HG02943 (cell line): ENCODE measurements at regions not wholly inside any gene's neighbourhood (a gene's known extent, or its start where the extent isn't known, plus 50 kb on each side); places are given as distances from the start of the nearest gene placed in this dataset.
"Not testable (repeated sequence)": the region's sequence is repeated elsewhere in the genome, so short reads cannot be mapped to it uniquely, and the experiment has no call there.

Source experiments
- ATAC-seq: cut with Tn5 transposase; IDR thresholded peaks from one replicate; pipeline ENCODE4 v1.9.1; 2021; ENCODE audit warnings: mild to moderate bottlenecking, low read depth, moderate library complexity; ENCODE audit not compliant: unreplicated experiment

DNA sequence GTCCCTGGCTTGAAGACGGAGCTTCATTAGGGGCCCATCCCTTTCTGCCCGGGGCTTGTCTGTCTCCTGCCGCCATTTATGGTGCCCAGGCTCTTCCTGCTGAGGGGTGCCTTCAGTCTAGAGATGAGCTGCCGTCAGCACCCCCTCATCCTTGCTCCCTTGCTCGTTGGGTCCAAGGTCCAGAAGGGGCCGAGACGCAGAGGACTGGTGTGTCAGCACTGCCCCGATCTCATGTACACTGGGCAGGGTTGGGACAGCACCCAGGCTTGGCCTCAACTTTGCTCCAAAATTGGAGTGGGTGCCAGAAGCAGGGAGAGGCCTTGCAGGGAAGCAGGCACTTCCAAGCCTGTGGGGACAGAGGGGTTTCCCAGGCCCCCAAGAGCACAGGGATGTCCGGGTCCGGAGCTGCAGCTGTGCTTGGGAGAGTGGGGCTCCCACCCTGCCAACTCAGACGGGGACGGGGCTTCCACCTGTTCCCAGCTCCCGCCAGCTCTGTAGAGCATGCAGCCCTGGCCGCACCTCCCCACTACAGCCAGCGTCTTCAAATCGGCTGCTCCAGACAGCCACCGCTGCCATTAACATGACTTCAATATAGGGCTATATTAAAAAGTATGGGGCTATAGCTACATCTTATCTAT lies 488.8 kb downstream of the TENT5A start:
- ATAC-seq: no peak

DNA sequence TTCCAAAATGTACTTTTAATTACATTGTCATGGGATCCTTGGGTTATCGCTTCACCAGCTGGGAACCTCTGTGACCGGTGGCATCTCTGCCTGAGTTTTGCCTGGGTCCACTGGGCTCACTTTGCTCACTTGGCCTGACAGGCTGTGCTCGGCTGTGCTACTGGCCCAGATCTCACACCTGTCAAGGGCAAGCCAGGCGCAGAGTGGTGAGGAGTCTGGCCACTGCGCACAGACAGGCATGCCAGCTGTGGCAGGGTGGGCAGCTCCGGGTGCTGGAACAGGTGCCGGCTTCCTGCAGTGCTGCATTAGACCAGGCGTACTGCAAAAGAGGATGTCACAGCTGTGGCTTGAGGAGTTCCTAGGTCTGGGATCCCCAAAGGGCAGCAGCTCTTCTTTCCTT lies 489.8 kb downstream of the TENT5A start:
- ATAC-seq: no peak

DNA sequence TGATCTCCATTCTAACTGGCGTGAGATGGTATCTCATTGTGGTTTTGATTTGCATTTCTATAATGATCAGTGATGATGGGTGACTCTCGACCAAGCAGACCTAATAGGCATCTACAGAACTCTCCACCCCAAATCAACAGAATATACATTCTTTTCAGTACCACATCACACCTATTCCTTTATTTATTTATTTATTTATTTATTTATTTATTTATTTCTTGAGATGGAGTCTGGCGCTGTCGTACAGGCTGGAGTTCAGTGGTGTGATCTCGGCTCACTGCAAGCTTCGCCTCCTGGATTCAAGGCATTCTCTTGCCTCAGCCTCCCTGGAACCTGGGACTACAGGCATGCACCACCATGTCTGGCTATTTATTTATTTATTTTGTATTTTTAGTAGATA lies 496.3 kb downstream of the TENT5A start:
- ATAC-seq: not testable (repeated sequence)

DNA sequence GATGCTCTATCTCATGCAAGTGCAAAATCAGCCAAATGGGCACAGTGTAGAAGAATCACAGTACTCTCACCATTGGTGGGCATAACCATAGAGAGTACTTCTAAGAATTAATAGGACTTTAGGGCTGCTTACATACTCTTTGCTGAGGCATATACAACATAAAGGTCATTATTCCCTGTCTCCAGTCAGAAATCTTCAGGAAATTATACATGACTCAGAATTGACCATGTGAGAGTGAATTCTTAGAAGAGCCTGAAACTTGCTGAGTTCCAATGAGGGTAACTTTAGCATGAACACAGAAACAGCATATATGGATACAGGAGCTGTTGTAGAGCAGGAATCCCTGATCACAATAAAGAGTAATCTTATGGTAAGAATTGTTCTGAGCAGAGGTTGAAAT lies 498.7 kb downstream of the TENT5A start:
- no peak for ATAC-seq

DNA sequence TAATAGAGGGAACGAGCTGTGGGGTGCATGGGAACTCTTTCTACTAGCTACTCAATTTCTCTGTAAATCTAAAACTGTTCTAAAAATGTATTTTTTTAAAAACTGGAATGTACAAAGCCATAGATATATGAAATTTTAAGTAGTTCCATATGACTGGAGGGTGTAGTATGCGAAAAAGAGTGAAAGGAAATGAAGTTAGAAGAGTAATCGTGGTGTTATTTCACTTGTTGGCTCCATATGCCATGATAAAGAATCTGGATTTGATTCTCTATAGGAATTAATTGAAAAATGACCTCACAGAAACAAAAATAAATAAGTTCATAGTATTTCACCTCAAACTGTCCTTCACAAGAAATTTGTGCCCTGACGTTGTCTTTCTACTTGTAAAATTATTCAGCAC lies 500.2 kb downstream of the TENT5A start:
- ATAC-seq: no peak

DNA sequence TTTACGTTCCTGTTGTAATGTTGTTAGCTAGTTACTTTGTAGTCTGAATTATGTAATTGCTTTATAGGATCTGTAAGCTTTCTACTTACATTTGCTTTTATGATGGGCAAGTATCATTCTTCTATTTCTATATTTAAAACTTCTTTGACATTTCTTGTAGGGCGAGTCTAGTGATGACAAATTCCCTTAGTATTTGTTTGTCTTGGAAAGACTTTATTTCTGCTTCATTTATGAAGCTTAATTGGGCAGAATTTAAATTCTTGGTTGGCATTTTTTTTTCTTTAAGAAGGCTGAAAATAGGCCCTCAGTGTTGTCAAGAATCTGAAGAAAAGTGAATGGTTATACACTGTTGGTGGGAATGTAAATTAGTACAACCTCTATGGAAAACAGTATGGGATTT lies 506.3 kb downstream of the TENT5A start:
- no peak for ATAC-seq

DNA sequence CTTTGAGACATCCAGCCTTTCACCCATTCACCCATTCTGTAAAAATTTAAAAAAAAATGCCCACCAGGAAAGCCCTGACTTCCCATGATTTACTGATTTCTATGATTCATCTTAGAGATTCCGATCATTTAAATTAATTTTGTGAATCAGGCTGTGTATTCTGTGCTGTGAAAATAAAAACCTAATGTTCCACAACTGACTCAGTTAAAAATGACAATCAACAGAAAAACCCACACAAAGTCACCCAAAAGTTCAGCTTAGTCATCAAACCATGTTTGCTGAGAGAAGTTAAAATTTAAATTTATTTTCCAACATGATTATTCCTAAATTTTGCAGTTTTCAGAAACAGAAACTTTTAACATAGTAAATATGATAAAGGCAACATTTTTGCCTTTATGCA lies 509.9 kb downstream of the TENT5A start:
- no peak for ATAC-seq

DNA sequence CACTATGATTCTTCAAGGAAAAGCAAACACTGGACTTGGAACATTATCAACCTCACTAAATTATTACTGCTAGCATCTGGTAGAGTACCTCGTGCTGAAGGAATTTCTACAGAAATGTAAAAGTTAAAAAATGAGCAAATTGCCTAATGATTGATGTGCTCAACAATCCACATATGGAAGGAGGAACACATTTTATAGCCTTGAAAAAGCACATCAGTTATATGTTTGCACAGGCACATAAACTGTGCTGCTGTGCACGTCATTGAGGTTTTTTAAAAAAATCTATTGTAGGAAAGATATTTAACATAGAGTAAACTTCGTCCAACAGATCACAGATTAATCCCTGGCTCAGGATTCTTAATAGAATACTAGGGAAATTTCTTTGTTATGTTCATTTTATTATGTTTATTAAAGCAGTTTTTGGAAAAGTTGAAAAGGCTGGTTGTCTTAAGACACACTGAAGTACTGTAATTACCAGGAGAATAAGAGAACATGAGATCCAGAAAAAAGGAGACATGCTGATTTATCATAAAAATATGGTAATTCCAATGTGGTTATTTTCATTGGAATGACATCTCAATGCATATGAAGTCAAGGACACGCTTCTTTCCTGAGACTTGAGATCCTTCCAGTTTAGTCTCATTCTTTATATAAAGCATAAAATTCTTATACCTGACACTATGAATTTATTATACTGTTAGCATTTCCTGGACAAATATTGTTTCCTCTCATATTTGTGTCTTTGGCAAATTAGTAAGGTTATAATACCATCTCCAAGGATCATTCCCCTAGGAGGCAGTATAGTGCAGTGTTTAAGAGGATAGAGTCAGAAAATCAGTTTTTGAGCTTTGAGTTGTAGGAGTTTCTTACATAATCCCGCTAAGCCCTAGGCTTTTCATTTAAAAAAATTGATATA lies 511.1 kb downstream of the TENT5A start:
- ATAC-seq: no peak

DNA sequence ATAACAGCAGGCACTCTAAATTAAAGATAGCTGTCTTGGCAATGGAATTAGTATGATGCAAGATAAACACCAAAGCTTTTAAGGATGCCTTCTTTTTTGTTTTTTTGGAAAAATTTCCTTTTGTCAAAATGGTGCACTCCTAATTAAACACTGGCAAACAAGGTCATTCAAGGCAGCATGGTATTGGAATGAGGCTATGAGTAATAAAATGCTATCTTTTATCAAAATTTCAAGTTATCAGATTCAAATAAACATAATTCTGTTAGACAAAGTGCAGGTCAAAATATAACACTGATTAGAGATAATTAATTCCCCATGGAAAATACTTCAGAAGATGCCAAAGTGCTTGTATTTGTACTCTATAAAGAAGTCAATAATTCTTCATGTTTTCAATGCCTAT lies 514.1 kb downstream of the TENT5A start:
- ATAC-seq: no peak

DNA sequence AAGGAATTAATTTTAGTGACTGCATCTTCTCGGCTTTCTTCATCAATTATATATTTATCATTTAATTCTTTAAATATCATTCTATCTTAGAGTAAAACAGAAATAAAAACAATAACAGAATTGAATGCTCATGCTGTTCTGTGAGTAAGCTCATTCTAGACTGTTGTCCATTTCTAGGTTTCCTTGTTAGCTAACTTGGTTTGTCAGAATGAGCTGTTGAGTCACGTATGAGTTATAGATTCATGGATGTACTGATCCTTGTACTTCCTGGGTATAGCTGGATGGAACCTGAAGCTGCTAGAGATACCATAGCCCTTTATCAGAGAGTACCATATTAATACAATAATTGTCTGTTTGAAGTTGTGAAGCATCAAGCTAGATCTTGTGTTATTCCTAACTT lies 515.3 kb downstream of the TENT5A start:
- ATAC-seq: no peak

DNA sequence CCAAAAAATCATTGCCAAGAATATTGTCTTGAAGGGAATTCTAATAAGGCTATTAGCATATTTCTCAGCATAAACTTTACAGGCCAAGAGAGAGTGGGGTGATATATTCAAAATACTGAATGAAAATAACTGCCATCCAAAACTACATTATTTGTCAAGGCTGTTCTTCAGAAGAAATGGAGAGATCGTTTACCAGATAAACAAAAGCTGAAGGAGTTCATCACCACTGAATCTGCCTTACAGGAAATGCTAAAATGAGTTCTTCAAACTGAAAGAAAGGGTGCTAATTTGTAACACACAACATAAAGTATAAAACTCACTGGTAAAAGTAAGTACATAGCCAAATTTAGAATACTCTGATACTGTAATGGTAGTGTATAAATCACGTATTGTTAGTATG lies 517.0 kb downstream of the TENT5A start:
- ATAC-seq: no peak

DNA sequence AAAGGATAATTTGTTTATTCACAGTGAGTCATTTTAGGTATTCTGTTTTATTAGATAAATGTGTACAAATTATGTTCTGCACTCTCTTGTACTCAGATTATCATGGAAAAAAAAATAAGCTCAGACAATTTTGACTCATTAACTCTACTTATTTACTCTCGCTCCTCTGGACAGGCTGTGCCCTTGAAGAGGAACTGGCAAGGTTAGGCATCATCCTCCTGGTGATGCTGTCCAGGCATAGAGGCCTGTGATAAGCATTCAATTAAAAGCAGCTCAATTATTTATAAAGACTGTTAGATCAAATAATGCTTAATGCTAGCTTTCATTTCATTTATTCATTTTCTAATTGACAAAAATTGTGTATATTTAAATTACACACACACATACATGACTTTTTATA lies 518.5 kb downstream of the TENT5A start:
- ATAC-seq: no peak

DNA sequence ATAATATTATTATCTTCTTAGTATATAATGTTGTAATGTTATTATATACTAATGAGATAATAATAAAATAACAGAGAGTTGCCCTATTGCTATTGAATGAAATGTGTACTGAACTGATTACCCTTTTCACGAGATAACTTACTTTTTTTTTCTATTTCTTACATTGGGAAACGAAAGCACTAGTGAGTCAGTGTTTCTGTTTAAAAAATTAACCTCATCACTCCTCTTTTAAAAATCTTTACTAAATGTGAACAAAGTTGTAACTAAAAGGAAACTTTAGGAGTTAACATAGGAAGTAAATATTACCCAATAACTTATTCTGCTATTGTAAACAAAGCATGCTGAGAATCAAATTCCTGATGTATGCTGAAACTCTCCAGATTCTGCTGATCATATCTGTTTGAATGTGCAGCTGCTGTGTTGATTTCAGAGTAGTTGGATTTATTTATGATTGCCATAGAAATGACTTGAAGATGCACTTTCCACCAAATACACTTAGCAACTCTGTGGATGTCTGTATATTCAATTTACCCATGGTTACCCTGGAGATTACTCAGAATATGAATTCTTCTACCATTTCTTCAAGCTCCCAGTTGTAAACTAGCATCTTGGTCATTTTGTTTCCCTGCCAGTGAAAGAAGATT lies 523.4 kb downstream of the TENT5A start:
- ATAC-seq: no peak

DNA sequence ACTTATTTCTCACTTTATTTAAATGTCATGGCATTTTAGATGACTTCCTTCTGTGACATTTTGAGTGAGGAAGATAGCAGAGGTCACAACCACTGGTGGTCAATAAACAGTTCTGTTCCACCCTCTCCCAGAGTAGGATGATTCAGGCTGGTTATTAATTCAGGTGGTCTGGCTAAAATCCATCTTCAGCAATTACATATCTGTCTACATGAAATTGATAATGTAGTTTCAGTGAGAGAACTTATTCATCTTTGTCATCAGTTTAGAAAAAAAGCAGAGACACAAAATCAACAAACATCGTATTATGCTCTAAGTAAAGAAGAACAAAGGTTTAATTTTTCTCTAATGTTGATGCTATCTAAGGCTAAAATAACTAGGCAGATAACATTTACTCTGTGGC lies 525.5 kb downstream of the TENT5A start:
- ATAC-seq: no peak

DNA sequence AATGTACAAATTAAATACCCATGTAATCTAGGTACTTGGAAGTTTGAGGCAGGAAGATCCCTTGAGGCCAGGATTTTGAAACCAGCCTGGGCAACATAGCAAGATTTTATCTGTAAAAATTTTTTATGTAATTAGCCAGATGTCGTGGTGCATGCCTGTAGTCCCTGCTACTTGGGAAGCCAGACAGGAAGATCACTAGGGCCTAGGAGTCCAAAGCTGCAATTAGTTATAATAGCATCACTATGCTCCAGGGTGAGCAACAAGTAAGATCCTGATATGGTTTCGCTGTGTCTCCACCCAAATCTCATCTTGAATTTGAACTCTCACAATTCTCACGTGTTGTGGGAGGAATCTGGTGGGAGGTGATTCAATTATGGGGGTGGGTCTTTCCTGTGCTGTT lies 535.8 kb downstream of the TENT5A start:
- no peak for ATAC-seq

DNA sequence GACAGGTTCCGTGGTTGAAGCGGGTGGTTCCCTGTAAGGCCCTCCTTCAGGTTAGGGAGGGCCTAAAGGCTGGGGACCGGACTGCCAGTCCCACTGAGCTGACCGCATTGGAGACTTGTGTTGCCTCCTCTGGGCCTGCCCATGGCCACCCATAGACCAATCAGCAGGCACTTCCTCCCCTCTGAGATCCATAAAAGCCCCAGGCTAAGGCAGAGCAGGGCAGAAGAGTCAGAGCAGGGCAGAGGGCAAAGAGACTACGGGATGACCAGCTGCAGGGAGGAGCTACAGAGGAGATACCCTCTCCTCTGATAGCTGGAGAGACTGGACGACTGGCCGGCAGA lies 537.4 kb downstream of the TENT5A start:
- ATAC-seq: no peak

DNA sequence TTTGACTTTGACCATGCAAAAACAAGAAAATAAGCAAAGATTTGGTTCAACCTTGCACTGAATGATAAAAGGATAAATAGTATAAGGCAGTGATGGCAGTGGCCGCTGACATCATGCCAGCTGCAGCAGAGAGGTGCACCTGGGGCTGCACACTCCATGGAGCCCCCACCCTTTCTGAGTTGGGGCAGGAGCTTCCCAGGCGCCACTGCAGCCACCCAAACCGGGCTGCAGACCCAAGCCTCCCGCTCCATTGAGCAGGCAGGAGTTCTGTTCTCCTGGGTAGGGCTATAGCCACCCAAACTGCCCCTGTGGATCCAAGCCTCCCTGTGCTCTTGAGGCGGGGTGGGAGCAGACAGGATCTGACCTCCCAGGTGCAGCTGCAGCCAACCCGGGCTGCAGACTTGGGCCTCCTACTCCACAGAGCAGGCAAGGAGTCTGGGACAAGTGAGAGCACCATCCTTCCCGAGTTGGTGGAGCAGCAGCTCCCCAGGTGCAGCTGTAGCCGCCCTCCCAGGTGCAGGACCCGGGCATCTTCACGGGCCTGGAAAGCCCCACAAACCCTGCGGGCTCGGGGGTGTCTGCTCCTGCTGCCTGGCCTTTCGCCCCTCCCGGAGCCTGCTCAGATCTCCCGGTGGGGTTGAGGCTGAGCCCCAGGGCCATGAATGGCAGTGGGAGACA lies 537.9 kb downstream of the TENT5A start:
- ATAC-seq: no peak

DNA sequence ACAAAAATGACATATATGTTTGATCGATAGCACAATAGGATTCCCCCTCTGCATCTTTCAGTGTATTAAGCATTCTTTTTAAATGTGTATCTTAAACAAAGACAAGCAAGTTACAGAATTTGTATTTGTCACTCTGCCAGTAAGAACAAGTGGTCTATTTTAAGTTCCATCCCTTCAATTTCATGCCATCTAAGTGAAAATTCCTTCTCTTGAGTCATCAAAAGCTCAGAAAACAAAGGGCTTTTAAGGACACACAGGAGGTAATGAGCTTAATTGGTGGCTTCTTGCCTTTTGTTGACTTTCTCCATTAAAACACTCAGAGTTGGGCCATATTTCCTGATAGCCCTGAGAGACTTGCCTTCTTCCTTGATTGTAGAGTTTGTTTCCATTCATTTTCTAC lies 547.8 kb downstream of the TENT5A start:
- no peak for ATAC-seq

DNA sequence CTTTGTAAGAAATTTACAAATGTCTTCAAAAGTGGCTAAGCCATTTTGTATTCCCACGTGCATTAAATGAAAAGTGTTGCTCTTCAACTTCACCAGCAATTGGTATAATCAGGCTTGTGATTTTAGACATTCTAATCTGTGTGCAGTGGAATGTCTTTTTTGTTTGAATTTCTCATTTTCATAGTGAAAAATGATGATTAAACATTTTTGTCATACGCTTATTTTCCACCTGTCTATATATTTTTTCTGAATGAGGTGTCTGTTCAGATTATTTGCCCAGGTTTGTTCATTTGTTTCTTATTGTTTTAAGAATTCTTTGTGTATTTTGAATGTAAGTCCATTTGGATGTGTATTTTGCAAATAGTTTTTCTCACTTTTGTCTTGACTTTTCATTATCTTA lies 558.1 kb downstream of the TENT5A start:
- ATAC-seq: no peak

DNA sequence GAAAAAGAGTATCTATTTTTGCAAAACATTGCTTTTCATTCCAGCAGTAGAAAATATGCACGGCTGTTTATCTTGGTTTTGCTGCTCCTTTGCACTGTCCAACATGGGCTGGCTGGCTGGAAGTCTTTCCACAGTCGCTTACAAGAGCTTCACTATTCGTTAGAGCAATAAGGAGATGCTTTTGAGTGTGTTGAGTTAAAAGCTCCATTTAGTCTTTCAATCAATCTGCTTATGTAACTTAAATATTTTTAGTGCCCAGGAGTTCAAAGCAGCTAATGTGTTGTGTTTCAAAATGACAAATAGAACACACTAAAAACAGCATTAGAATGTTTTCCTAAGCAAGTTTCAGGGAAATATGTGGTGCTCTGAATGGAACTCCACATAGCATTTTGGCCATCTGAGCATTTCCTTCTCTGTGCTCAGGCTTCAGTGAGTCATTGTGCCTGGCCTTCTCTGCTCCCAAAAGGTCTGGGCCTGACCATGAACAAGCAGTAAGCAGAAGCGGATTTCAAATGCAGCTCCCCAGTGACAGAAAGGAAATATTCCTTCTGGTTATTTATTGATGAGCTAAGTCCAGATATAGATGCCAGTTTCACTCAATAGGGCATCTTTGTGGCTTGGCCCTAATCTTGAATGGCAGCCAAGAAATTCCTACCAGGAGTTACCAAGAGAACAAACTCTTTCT lies 580.3 kb downstream of the TENT5A start:
- ATAC-seq: no peak

DNA sequence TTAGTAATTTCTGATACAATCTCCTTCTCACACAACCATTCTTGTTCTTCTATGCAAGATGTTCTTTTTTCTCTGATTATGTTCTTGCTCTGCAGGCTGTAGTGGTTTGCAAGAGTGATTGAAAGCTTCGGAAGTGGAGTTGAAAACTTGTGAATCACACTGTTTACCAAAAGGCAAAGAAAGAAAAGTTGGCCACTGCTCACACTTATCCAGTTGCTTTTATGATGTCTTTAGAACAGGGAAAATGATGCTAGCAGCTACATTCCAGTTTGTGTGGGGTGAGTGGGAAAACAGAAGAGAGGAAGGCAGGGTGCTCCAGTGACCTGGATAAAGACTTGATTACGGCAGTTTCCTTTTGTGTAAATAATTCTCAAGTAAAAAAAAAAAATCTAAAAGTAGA lies 583.3 kb downstream of the TENT5A start:
- no peak for ATAC-seq
